Ovary (tissue), 7 donors: ENCODE measurements at regions not wholly inside any gene's neighbourhood (a gene's known extent, or its start where the extent isn't known, plus 50 kb on each side); places are given as distances from the start of the nearest gene placed in this dataset.

Experiments used
- DNase-seq, 5 donors: peaks; one replicate each; pipeline ENCODE4 v3.0.0-alpha.2; 2019 to 2020
- H3K27ac ChIP-seq, 2 donors: fragments of 200-600 bp; one replicate each; pipeline versions ENCODE4 v1.5.1 to v1.8.0; 2019 to 2022
- H3K27me3 ChIP-seq: fragments of 200-600 bp; one replicate; pipeline ENCODE4 v1.8.0; 2022
- H3K36me3 ChIP-seq: fragments of 200-600 bp; sonication (generic); one replicate; pipeline ENCODE4 v1.5.1; 2019
- H3K4me1 ChIP-seq: one replicate; pipeline ENCODE4 v1.8.1; 2013; ENCODE audit warnings: mild to moderate bottlenecking, moderate library complexity; ENCODE audit not compliant: insufficient read depth
- H3K4me3 ChIP-seq: fragments of 200-600 bp; sonication (generic); one replicate; pipeline ENCODE4 v1.5.1; 2017
- H3K9me3 ChIP-seq, 2 donors: fragments of 200-600 bp in 1 of 2; sonication (generic) in 1 of 2; one replicate each; pipeline versions ENCODE4 v1.5.1 to v1.8.1; 2013 to 2019; ENCODE audit warnings: mild to moderate bottlenecking in 1 of 2, moderate library complexity in 1 of 2
- CTCF ChIP-seq, 3 donors: fragments of 450-650 bp in 2 of 3; fragments of 200-600 bp in 1 of 3; IDR thresholded peaks; one replicate each; pipeline versions ENCODE4 v1.5.1 to v1.8.0; 2016 to 2022; ENCODE audit warnings: antibody characterized with exemption in 3 of 3, mild to moderate bottlenecking in 1 of 3
- EP300 ChIP-seq: sonication (generic); formaldehyde crosslinking; IDR thresholded peaks from one replicate; pipeline ENCODE4 v1.6.1; 2017; ENCODE audit warnings: antibody characterized with exemption
- POLR2A ChIP-seq: fragments of 450-650 bp; IDR thresholded peaks from one replicate; pipeline ENCODE4 v1.6.1; 2017; ENCODE audit warnings: antibody characterized with exemption, mild to moderate bottlenecking, moderate library complexity
- WGBS, 3 donors: extraction: QIAGEN DNeasy Blood & Tissue Kit in 1 of 3; methylation state at CpG; one replicate each; pipeline versions ENCODE4 v1.1.5 to v1.1.7; 2013 to 2017; 5-methylcytosine and 5-hydroxymethylcytosine counted together
- intact Hi-C, 4 donors: fragments of 100-400 bp; cut with DNase I; formaldehyde crosslinking; loops; one replicate each; pipeline versions ENCODE4 v1.11.0 to v1.15.1; 2022 to 2023
- donor health status: DM: no; HTN: no; CAD: no; lungs with moderate emphysema.
- donor health status: DM: no; HTN: no; CAD: no.
- donor health status: Bipolar disorder and iron deficiency.
- donor health status: DM: no; HTN: no; CAD: no.
- donor health status: DM: yes; HTN: yes; CAD: no.

- no peak for DNase-seq
- Histone ChIP-seq H3K27me3 (no peaks in the 10 kb centered on the region), H3K9me3 (no peaks in the 10 kb centered on the region), H3K36me3 (no peaks in the 10 kb centered on the region), H3K4me1 (no peaks in the 10 kb centered on the region), H3K4me3 (no peak overlapping the region), H3K27ac (no peak overlapping the region)
- no peak for TF ChIP-seq EP300
- no peak for TF ChIP-seq POLR2A
- TF ChIP-seq CTCF (IDR thresholded peaks at IDR 0.05): no peak
- intact Hi-C loops: no loop called here
- 84% methylated on average over 2 of the region's 2 CpGs for WGBS, 3 donors
Observed at GRCh38 chr14:71597287-71597920, 334.8 kb upstream of the RGS6 start.

- DNase-seq: no peak
- no peak for TF ChIP-seq EP300
- no peak for TF ChIP-seq POLR2A
- no peak for TF ChIP-seq CTCF (IDR thresholded peaks at IDR 0.05)
- H3K36me3 ChIP-seq: no peaks in the 10 kb centered on the region
- H3K4me3 ChIP-seq: no peak overlapping the region
- intact Hi-C loops: no loop called here
- no peaks in the 10 kb centered on the region for H3K4me1 ChIP-seq
- H3K27ac ChIP-seq: no peak overlapping the region
- no peaks in the 10 kb centered on the region for H3K9me3 ChIP-seq
- H3K27me3 ChIP-seq: no peaks in the 10 kb centered on the region
- 95 to 97% (median 96%) methylated on average over 4 of the region's 4 CpGs for WGBS, 3 donors
Observed at GRCh38 chr14:71597955-71598660, 334.1 kb upstream of the RGS6 start.

- Histone ChIP-seq H3K9me3 (no peaks in the 10 kb centered on the region), H3K4me1 (no peaks in the 10 kb centered on the region), H3K27me3 (no peaks in the 10 kb centered on the region), H3K4me3 (no peak overlapping the region), H3K36me3 (no peaks in the 10 kb centered on the region), H3K27ac (no peak overlapping the region)
- intact Hi-C loops: no loop called here
- DNase-seq: no peak
- TF ChIP-seq EP300 (no peak), CTCF (IDR thresholded peaks at IDR 0.05) (no peak), POLR2A (no peak)
- WGBS, 3 donors: 97 to 100% (median 98%) methylated on average over 2 of the region's 2 CpGs
Observed at GRCh38 chr14:71600309-71600708, 331.9 kb upstream of the RGS6 start.

GRCh38 chr14:71602524-71602923 is 329.7 kb upstream of the RGS6 start:
- Histone ChIP-seq H3K4me3 (no peak overlapping the region), H3K27me3 (no peaks in the 10 kb centered on the region), H3K36me3 (no peaks in the 10 kb centered on the region), H3K27ac (no peak overlapping the region), H3K4me1 (no peaks in the 10 kb centered on the region), H3K9me3 (no peaks in the 10 kb centered on the region)
- intact Hi-C loops: no loop called here
- DNase-seq: no peak
- TF ChIP-seq EP300: no peak
- TF ChIP-seq POLR2A: no peak
- TF ChIP-seq CTCF (IDR thresholded peaks at IDR 0.05): no peak
- 94 to 97% (median 95%) methylated on average over 5 of the region's 5 CpGs for WGBS, 3 donors
